H1 (cell line): ENCODE measurements at regions not wholly inside any gene's neighbourhood (a gene's known extent, or its start where the extent isn't known, plus 50 kb on each side); places are given as distances from the start of the nearest gene placed in this dataset.
"Not testable (repeated sequence)": the region's sequence is repeated elsewhere in the genome, so short reads cannot be mapped to it uniquely, and the experiment has no call there.

ENCODE experiments used
- BACH1 ChIP-seq: IDR thresholded peaks from 2 replicates; pipeline ENCODE4 v1.6.1; 2012; ENCODE audit warnings: low read length, improper control_type of control experiment
- CEBPB ChIP-seq: IDR thresholded peaks from 2 replicates; pipeline ENCODE4 v1.6.1; 2012; ENCODE audit warnings: low read depth, low read length
- CTCF ChIP-seq, 3 experiments: IDR thresholded peaks; 1 replicate in 2 of 3; 2 replicates in 1 of 3; pipeline versions ENCODE4 v1.5.1 to v1.6.1; 2011; ENCODE audit warnings: low read length in 3 of 3, mild to moderate bottlenecking in 3 of 3, inconsistent platforms in 2 of 3, low read depth in 1 of 3, moderate library complexity in 1 of 3; ENCODE audit not compliant: insufficient read depth in 1 of 3; ENCODE audit errors: control extremely low read depth in 1 of 3
- EP300 ChIP-seq, 2 experiments: IDR thresholded peaks; 1 replicate in 1 of 2; 2 replicates in 1 of 2; pipeline ENCODE4 v1.6.1; 2011 to 2012; ENCODE audit warnings: low read depth in 2 of 2, low read length in 2 of 2, mild to moderate bottlenecking in 2 of 2, borderline replicate concordance in 1 of 2, inconsistent platforms in 1 of 2, moderate library complexity in 1 of 2
- HDAC6 ChIP-seq: IDR thresholded peaks from one replicate; pipeline ENCODE4 v1.7.1; 2012; ENCODE audit warnings: low read depth, mild to moderate bottlenecking, inconsistent platforms, low read length, moderate library complexity
- MAFK ChIP-seq: IDR thresholded peaks from 2 replicates; pipeline ENCODE4 v1.6.1; 2012; ENCODE audit warnings: low read depth, mild to moderate bottlenecking, improper control_type of control experiment, low read length
- NANOG ChIP-seq: IDR thresholded peaks from 2 replicates; pipeline ENCODE4 v1.6.1; 2011; ENCODE audit warnings: low read length, low read depth, mild to moderate bottlenecking, inconsistent platforms; ENCODE audit not compliant: insufficient read depth, poor library complexity, severe bottlenecking
- POLR2A ChIP-seq, 2 experiments: IDR thresholded peaks; 1 replicate in 1 of 2; 2 replicates in 1 of 2; pipeline ENCODE4 v1.6.1; 2011; ENCODE audit warnings: low read depth in 2 of 2, low read length in 2 of 2, mild to moderate bottlenecking in 2 of 2; ENCODE audit errors: control extremely low read depth in 1 of 2
- POLR2AphosphoS5 ChIP-seq: IDR thresholded peaks from 2 replicates; pipeline ENCODE4 v1.6.1; 2011; ENCODE audit warnings: low read depth, low read length
- RAD21 ChIP-seq, 2 experiments: IDR thresholded peaks in 1 of 2; conservative IDR thresholded peaks in 1 of 2; 2 replicates each; pipeline ENCODE4 v1.6.1; 2011; ENCODE audit warnings: low read depth in 2 of 2, low read length in 2 of 2, improper control_type of control experiment in 1 of 2, inconsistent platforms in 1 of 2, mild to moderate bottlenecking in 1 of 2, moderate library complexity in 1 of 2
- RXRA ChIP-seq: IDR thresholded peaks from 2 replicates; pipeline ENCODE4 v1.6.1; 2011; ENCODE audit warnings: low read depth, mild to moderate bottlenecking, low read length, moderate library complexity; ENCODE audit not compliant: insufficient read depth
- TBP ChIP-seq: IDR thresholded peaks from 2 replicates; pipeline ENCODE4 v1.6.1; 2011; ENCODE audit warnings: low read depth, low read length, improper control_type of control experiment

GRCh38 chr12:92391726-92392125 lies 246.1 kb upstream of the BTG1 start:
- TF ChIP-seq EP300 (IDR thresholded peaks at IDR 0.05; ENCODE audit: borderline replicate concordance in 1 of 2, low read depth in 2 of 2, low read length in 2 of 2); TBP; CTCF (IDR thresholded peaks at IDR 0.05; ENCODE audit: control extremely low read depth in 1 of 3, insufficient read depth in 1 of 3, low read depth in 1 of 3, low read length in 3 of 3); RAD21 (IDR thresholded peaks at IDR 0.05 in 1 of 2, conservative IDR thresholded peaks at IDR 0.05 in 1 of 2; ENCODE audit: low read depth in 2 of 2, low read length in 2 of 2); POLR2AphosphoS5; MAFK; POLR2A (IDR thresholded peaks at IDR 0.05; ENCODE audit: control extremely low read depth in 1 of 2, low read depth in 2 of 2, low read length in 2 of 2); RXRA; HDAC6; NANOG; CEBPB; BACH1: not testable (repeated sequence)
